Glomerular endothelial cell (primary cell): ENCODE measurements at regions not wholly inside any gene's neighbourhood (a gene's known extent, or its start where the extent isn't known, plus 50 kb on each side); places are given as distances from the start of the nearest gene placed in this dataset.
"Not testable (repeated sequence)": the region's sequence is repeated elsewhere in the genome, so short reads cannot be mapped to it uniquely, and the experiment has no call there.

ENCODE experiments used
- DNase-seq: peaks from one replicate; pipeline ENCODE4 v3.0.0-alpha.2; 2011; ENCODE audit warnings: low read depth, low spot score; ENCODE audit errors: extremely low read depth

GRCh38 chr3:163582967-163583366, 1495.3 kb downstream of the SI start:
- no peak for DNase-seq

- no peak for DNase-seq
Measured at GRCh38 chr3:163577271-163577670, 1501.0 kb downstream of the SI start.

- no peak for DNase-seq
Measured at GRCh38 chr3:163576314-163576713, 1502.0 kb downstream of the SI start.

GRCh38 chr3:163573324-163573723, 1505.0 kb downstream of the SI start:
- DNase-seq, result no peak

- DNase-seq, result no peak
Measured at GRCh38 chr3:163572856-163573255, 1505.4 kb downstream of the SI start.

- DNase-seq, result no peak
Measured at GRCh38 chr3:163563485-163563884, 1514.8 kb downstream of the SI start.

- no peak for DNase-seq
Measured at GRCh38 chr3:163562625-163563024, 1515.7 kb downstream of the SI start.

GRCh38 chr3:163561151-163561550, 1517.1 kb downstream of the SI start:
- DNase-seq, result no peak

- DNase-seq, result no peak
Measured at GRCh38 chr3:163560459-163560858, 1517.8 kb downstream of the SI start.

GRCh38 chr3:163556813-163557523, 1521.3 kb downstream of the SI start:
- no peak for DNase-seq

GRCh38 chr3:163555918-163556317, 1522.4 kb downstream of the SI start:
- DNase-seq, result no peak

- DNase-seq, result no peak
Measured at GRCh38 chr3:163552659-163552966, 1525.7 kb downstream of the SI start.

GRCh38 chr3:163551915-163552658, 1526.2 kb downstream of the SI start:
- DNase-seq, result not testable (repeated sequence)

GRCh38 chr3:163548015-163548414, 1530.3 kb downstream of the SI start:
- no peak for DNase-seq

- DNase-seq, result no peak
Measured at GRCh38 chr3:163547014-163547685, 1531.1 kb downstream of the SI start.

- DNase-seq, result no peak
Measured at GRCh38 chr3:163543662-163544061, 1534.6 kb downstream of the SI start.

GRCh38 chr3:163541629-163542028, 1536.7 kb downstream of the SI start:
- DNase-seq, result no peak

- DNase-seq, result no peak
Measured at GRCh38 chr3:163538387-163538786, 1539.9 kb downstream of the SI start.

- no peak for DNase-seq
Measured at GRCh38 chr3:163533381-163533780, 1544.9 kb downstream of the SI start.

GRCh38 chr3:163523375-163523774, 1554.9 kb downstream of the SI start:
- DNase-seq, result no peak

GRCh38 chr3:163521261-163521660, 1557.0 kb downstream of the SI start:
- DNase-seq, result no peak

GRCh38 chr3:163518065-163518464, 1560.2 kb downstream of the SI start:
- no peak for DNase-seq
